ENCODE measurements at regions not wholly inside any gene's neighbourhood (a gene's known extent, or its start where the extent isn't known, plus 50 kb on each side); places are given as distances from the start of the nearest gene placed in this dataset.

GRCh38 chr12:41899577-41899976 is 245.1 kb downstream of the GXYLT1 start:
- no peaks in the 10 kb centered on the region; the same call in 1 of the 2 replicates for H3K4me1 ChIP-seq (ENCODE audit: control insufficient read depth, insufficient read depth, low read length)
- no peak for DNase-seq (ENCODE audit: low read depth, low spot score)
- no peaks in the 10 kb centered on the region for H3K9me3 ChIP-seq (ENCODE audit: control insufficient read depth, insufficient read depth, low read length)
- H3K27ac ChIP-seq (ENCODE audit: low read length) = no peak overlapping the region
- no CpG with 5 or more reads among the region's 1 CpG for WGBS (ENCODE audit: insufficient coverage, insufficient read length)
- no peaks in the 10 kb centered on the region for H3K27me3 ChIP-seq (ENCODE audit: control insufficient read depth, insufficient read depth, low read length)
- no peak overlapping the region for H3K4me3 ChIP-seq (ENCODE audit: low read length)
- no peaks in the 10 kb centered on the region for H3K36me3 ChIP-seq (ENCODE audit: control insufficient read depth, insufficient read depth, low read length)

GRCh38 chr12:41897593-41897992 is 247.1 kb downstream of the GXYLT1 start:
- Histone ChIP-seq H3K9me3 (ENCODE audit: control insufficient read depth, insufficient read depth, low read length) (no peaks in the 10 kb centered on the region), H3K4me3 (ENCODE audit: low read length) (no peak overlapping the region), H3K27ac (ENCODE audit: low read length) (no peak overlapping the region), H3K4me1 (ENCODE audit: control insufficient read depth, insufficient read depth, low read length) (no peaks in the 10 kb centered on the region; the same call in 1 of the 2 replicates), H3K27me3 (ENCODE audit: control insufficient read depth, insufficient read depth, low read length) (no peaks in the 10 kb centered on the region), H3K36me3 (ENCODE audit: control insufficient read depth, insufficient read depth, low read length) (no peaks in the 10 kb centered on the region)
- WGBS (ENCODE audit: insufficient coverage, insufficient read length) = no CpG with 5 or more reads among the region's 1 CpG
- DNase-seq (ENCODE audit: low read depth, low spot score) = no peak

- WGBS (ENCODE audit: insufficient coverage, insufficient read length) = no CpG with 5 or more reads among the region's 3 CpGs
- H3K9me3 ChIP-seq (ENCODE audit: control insufficient read depth, insufficient read depth, low read length) = no peaks in the 10 kb centered on the region
- no peak overlapping the region for H3K4me3 ChIP-seq (ENCODE audit: low read length)
- no peaks in the 10 kb centered on the region; the same call in 1 of the 2 replicates for H3K4me1 ChIP-seq (ENCODE audit: control insufficient read depth, insufficient read depth, low read length)
- no peak overlapping the region for H3K27ac ChIP-seq (ENCODE audit: low read length)
- H3K36me3 ChIP-seq (ENCODE audit: control insufficient read depth, insufficient read depth, low read length) = no peaks in the 10 kb centered on the region
- no peak for DNase-seq (ENCODE audit: low read depth, low spot score)
- no peaks in the 10 kb centered on the region for H3K27me3 ChIP-seq (ENCODE audit: control insufficient read depth, insufficient read depth, low read length)
Measured at GRCh38 chr12:41893491-41893890, 251.2 kb downstream of the GXYLT1 start.

- Histone ChIP-seq H3K36me3 (ENCODE audit: control insufficient read depth, insufficient read depth, low read length) (no peaks in the 10 kb centered on the region), H3K4me3 (ENCODE audit: low read length) (no peak overlapping the region), H3K27ac (ENCODE audit: low read length) (no peak overlapping the region), H3K4me1 (ENCODE audit: control insufficient read depth, insufficient read depth, low read length) (no peaks in the 10 kb centered on the region; the same call in 1 of the 2 replicates), H3K27me3 (ENCODE audit: control insufficient read depth, insufficient read depth, low read length) (no peaks in the 10 kb centered on the region), H3K9me3 (ENCODE audit: control insufficient read depth, insufficient read depth, low read length) (no peaks in the 10 kb centered on the region)
- DNase-seq (ENCODE audit: low read depth, low spot score) = no peak
- WGBS (ENCODE audit: insufficient coverage, insufficient read length) = no CpG with 5 or more reads among the region's 3 CpGs
Measured at GRCh38 chr12:41892302-41892701, 252.4 kb downstream of the GXYLT1 start.

GRCh38 chr12:41891226-41891625 is 253.4 kb downstream of the GXYLT1 start:
- no peak overlapping the region for H3K4me3 ChIP-seq (ENCODE audit: low read length)
- no peaks in the 10 kb centered on the region; the same call in 1 of the 2 replicates for H3K4me1 ChIP-seq (ENCODE audit: control insufficient read depth, insufficient read depth, low read length)
- no CpG with 5 or more reads among the region's 3 CpGs for WGBS (ENCODE audit: insufficient coverage, insufficient read length)
- H3K9me3 ChIP-seq (ENCODE audit: control insufficient read depth, insufficient read depth, low read length) = no peaks in the 10 kb centered on the region
- no peak for DNase-seq (ENCODE audit: low read depth, low spot score)
- no peaks in the 10 kb centered on the region for H3K36me3 ChIP-seq (ENCODE audit: control insufficient read depth, insufficient read depth, low read length)
- no peak overlapping the region for H3K27ac ChIP-seq (ENCODE audit: low read length)
- H3K27me3 ChIP-seq (ENCODE audit: control insufficient read depth, insufficient read depth, low read length) = no peaks in the 10 kb centered on the region

- Histone ChIP-seq H3K4me1 (ENCODE audit: control insufficient read depth, insufficient read depth, low read length) (no peaks in the 10 kb centered on the region), H3K4me3 (ENCODE audit: low read length) (no peak overlapping the region), H3K36me3 (ENCODE audit: control insufficient read depth, insufficient read depth, low read length) (no peaks in the 10 kb centered on the region), H3K27ac (ENCODE audit: low read length) (no peak overlapping the region), H3K27me3 (ENCODE audit: control insufficient read depth, insufficient read depth, low read length) (no peaks in the 10 kb centered on the region), H3K9me3 (ENCODE audit: control insufficient read depth, insufficient read depth, low read length) (no peaks in the 10 kb centered on the region)
- no peak for DNase-seq (ENCODE audit: low read depth, low spot score)
Measured at GRCh38 chr12:41888285-41888684, 256.4 kb downstream of the GXYLT1 start.

GRCh38 chr12:41881891-41882805 is 262.5 kb downstream of the GXYLT1 start:
- no CpG with 5 or more reads among the region's 5 CpGs for WGBS (ENCODE audit: insufficient coverage, insufficient read length)
- Histone ChIP-seq H3K36me3 (ENCODE audit: control insufficient read depth, insufficient read depth, low read length) (no peaks in the 10 kb centered on the region), H3K27me3 (ENCODE audit: control insufficient read depth, insufficient read depth, low read length) (no peaks in the 10 kb centered on the region), H3K4me3 (ENCODE audit: low read length) (no peak overlapping the region), H3K27ac (ENCODE audit: low read length) (no peak overlapping the region), H3K9me3 (ENCODE audit: control insufficient read depth, insufficient read depth, low read length) (no peaks in the 10 kb centered on the region), H3K4me1 (ENCODE audit: control insufficient read depth, insufficient read depth, low read length) (no peaks in the 10 kb centered on the region)
- DNase-seq (ENCODE audit: low read depth, low spot score) = no peak

- no peak overlapping the region for H3K4me3 ChIP-seq (ENCODE audit: low read length)
- H3K27me3 ChIP-seq (ENCODE audit: control insufficient read depth, insufficient read depth, low read length) = no peaks in the 10 kb centered on the region
- no peaks in the 10 kb centered on the region for H3K36me3 ChIP-seq (ENCODE audit: control insufficient read depth, insufficient read depth, low read length)
- H3K4me1 ChIP-seq (ENCODE audit: control insufficient read depth, insufficient read depth, low read length) = 0 out of 2 replicates have a peak, but pooled peaks cover 2% of the 10 kb centered on the region
- H3K27ac ChIP-seq (ENCODE audit: low read length) = no peak overlapping the region
- no peak for DNase-seq (ENCODE audit: low read depth, low spot score)
- no peaks in the 10 kb centered on the region for H3K9me3 ChIP-seq (ENCODE audit: control insufficient read depth, insufficient read depth, low read length)
- no CpG with 5 or more reads among the region's 2 CpGs for WGBS (ENCODE audit: insufficient coverage, insufficient read length)
Measured at GRCh38 chr12:41869432-41869831, 275.2 kb downstream of the GXYLT1 start.

- DNase-seq (ENCODE audit: low read depth, low spot score) = no peak
- Histone ChIP-seq H3K4me3 (ENCODE audit: low read length) (no peak overlapping the region), H3K27me3 (ENCODE audit: control insufficient read depth, insufficient read depth, low read length) (no peaks in the 10 kb centered on the region), H3K27ac (ENCODE audit: low read length) (no peak overlapping the region), H3K36me3 (ENCODE audit: control insufficient read depth, insufficient read depth, low read length) (no peaks in the 10 kb centered on the region), H3K9me3 (ENCODE audit: control insufficient read depth, insufficient read depth, low read length) (no peaks in the 10 kb centered on the region), H3K4me1 (ENCODE audit: control insufficient read depth, insufficient read depth, low read length) (0 out of 2 replicates have a peak, but pooled peaks cover 2% of the 10 kb centered on the region)
- WGBS (ENCODE audit: insufficient coverage, insufficient read length) = no CpG with 5 or more reads among the region's 4 CpGs
Measured at GRCh38 chr12:41866878-41867430, 277.7 kb downstream of the GXYLT1 start.

- Histone ChIP-seq H3K27ac (ENCODE audit: low read length) (no peak overlapping the region), H3K9me3 (ENCODE audit: control insufficient read depth, insufficient read depth, low read length) (no peaks in the 10 kb centered on the region), H3K4me3 (ENCODE audit: low read length) (no peak overlapping the region), H3K27me3 (ENCODE audit: control insufficient read depth, insufficient read depth, low read length) (no peaks in the 10 kb centered on the region), H3K4me1 (ENCODE audit: control insufficient read depth, insufficient read depth, low read length) (no peaks in the 10 kb centered on the region), H3K36me3 (ENCODE audit: control insufficient read depth, insufficient read depth, low read length) (no peaks in the 10 kb centered on the region)
- DNase-seq (ENCODE audit: low read depth, low spot score) = no peak
- WGBS (ENCODE audit: insufficient coverage, insufficient read length) = no CpG with 5 or more reads among the region's 3 CpGs
Measured at GRCh38 chr12:41856228-41856627, 288.4 kb downstream of the GXYLT1 start.
